ENCODE measurements at regions not wholly inside any gene's neighbourhood (a gene's known extent, or its start where the extent isn't known, plus 50 kb on each side); places are given as distances from the start of the nearest gene placed in this dataset.

GRCh38 chrX:126395909-126396308 is 156.7 kb downstream of the DCAF12L1 start:
- Histone ChIP-seq H3K27ac (no peak overlapping the region), H3K4me2 (no peak overlapping the region), H3K36me3 (no peaks in the 10 kb centered on the region), H3K9ac (no peak overlapping the region), H3K27me3 (peaks cover 73 to 100% (median 100%) of the 10 kb centered on the region in 11 experiments), H3K4me1 (no peaks in the 10 kb centered on the region), H3K9me3 (replicated peaks in 1 of 11) (no peaks in the 10 kb centered on the region), H3K4me3 (no peak overlapping the region), H4K20me1 (peaks cover 0 to 3% (median 0%) of the 10 kb centered on the region in 11 experiments; a peak in 2 of 22 replicates)
- no peak for TF ChIP-seq Cebpa-rat (IDR thresholded peaks at IDR 0.05)

DNA sequence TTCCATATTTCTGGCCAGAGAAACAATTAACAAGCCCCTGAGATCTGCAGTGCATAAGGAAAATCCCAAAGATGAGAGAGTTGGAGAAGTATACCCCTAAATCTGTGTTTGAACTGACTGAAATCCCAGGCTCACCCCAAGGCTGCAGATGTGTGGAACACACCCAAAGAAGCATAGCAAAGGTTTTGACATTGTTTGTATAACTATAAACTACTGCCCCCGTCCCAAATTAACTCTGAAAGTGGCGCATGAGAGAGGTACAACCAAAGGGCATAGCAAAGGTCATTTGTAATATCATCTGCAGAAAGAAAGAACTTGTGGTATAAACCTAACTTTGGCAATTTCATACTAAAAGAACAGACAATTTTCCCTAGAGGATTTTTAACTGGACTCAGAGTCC is 157.9 kb downstream of the DCAF12L1 start:
- no peak for TF ChIP-seq Cebpa-rat (IDR thresholded peaks at IDR 0.05)
- Histone ChIP-seq H3K9me3 (replicated peaks in 1 of 11) (no peaks in the 10 kb centered on the region), H3K4me2 (no peak overlapping the region), H3K36me3 (no peaks in the 10 kb centered on the region), H3K4me1 (no peaks in the 10 kb centered on the region), H4K20me1 (no peaks in the 10 kb centered on the region), H3K9ac (no peak overlapping the region), H3K4me3 (no peak overlapping the region), H3K27me3 (peaks cover 66 to 98% (median 96%) of the 10 kb centered on the region in 11 experiments), H3K27ac (no peak overlapping the region)

GRCh38 chrX:126393284-126393683 is 159.3 kb downstream of the DCAF12L1 start:
- Histone ChIP-seq H3K27ac (no peak overlapping the region), H3K36me3 (no peaks in the 10 kb centered on the region), H3K9ac (no peak overlapping the region), H3K4me3 (no peak overlapping the region), H4K20me1 (no peaks in the 10 kb centered on the region), H3K4me1 (no peaks in the 10 kb centered on the region), H3K4me2 (no peak overlapping the region), H3K9me3 (replicated peaks in 1 of 11) (no peaks in the 10 kb centered on the region), H3K27me3 (peaks cover 58 to 88% (median 85%) of the 10 kb centered on the region in 11 experiments)
- no peak for TF ChIP-seq Cebpa-rat (IDR thresholded peaks at IDR 0.05)

DNA sequence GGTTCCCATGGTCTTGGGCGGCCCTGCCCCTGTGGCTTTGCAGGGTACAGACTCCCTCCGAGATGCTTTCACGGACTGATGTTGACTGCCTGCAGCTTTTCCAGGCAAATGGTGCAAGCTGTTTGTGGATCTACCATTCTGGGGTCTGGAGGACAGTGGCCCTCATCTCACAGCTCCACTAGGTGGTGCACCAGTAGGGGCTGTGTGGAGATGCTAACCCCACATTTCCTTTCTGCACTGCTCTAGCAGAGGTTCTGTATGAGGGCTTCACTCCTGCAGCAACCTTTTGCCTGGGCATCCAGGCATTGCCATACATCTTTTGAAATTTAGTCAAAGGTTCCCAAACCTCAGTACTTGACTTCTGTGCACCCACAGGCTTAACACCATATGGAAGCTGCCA is 176.1 kb downstream of the DCAF12L1 start:
- Histone ChIP-seq H4K20me1 (no peaks in the 10 kb centered on the region; a peak in 1 of 22 replicates), H3K4me3 (no peak overlapping the region), H3K4me2 (no peak overlapping the region), H3K27me3 (peaks cover 4 to 65% (median 54%) of the 10 kb centered on the region in 11 experiments; a peak in 18 of 22 replicates), H3K4me1 (no peaks in the 10 kb centered on the region), H3K9ac (no peak overlapping the region), H3K36me3 (no peaks in the 10 kb centered on the region), H3K9me3 (replicated peaks in 1 of 11) (peaks cover 0 to 7% (median 0%) of the 10 kb centered on the region in 11 experiments; a peak in 6 of 22 replicates), H3K27ac (no peak overlapping the region)
- no peak for TF ChIP-seq Cebpa-rat (IDR thresholded peaks at IDR 0.05)

DNA sequence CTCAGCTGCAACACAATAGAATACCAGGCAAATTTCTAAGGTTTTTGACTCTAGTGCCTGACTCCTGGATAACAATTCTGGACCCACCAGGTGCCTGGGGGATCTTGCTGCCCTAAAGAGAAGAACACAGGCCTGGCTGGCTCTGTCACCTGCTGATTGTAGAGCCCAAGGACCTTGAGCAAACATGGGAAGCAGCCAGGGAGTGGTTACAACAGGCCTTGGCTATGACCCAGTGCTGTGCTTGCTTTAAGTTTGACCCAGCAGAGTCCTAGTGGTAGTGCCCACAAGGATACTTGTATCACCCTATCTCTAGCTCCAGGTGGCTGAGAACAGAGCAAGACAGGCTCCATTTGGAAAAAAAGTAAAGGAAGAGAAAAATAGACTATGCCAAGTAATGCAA is 176.8 kb upstream of the DCAF12L2 start:
- H3K4me3 ChIP-seq = no peak overlapping the region
- H4K20me1 ChIP-seq = peaks cover 0 to 5% (median 0%) of the 10 kb centered on the region in 11 experiments; a peak in 1 of 22 replicates
- H3K9ac ChIP-seq = peak overlapping the region in 1 of 11 experiments; percentile 30; a peak in 1 of 22 replicates
- H3K27me3 ChIP-seq = peaks cover 7 to 80% (median 62%) of the 10 kb centered on the region in 11 experiments; a peak in 21 of 22 replicates
- no peaks in the 10 kb centered on the region for H3K36me3 ChIP-seq
- peaks cover 0 to 44% (median 0%) of the 10 kb centered on the region in 10 experiments; a peak in 8 of 20 replicates for H3K4me1 ChIP-seq
- peaks cover 0 to 25% (median 0%) of the 10 kb centered on the region in 11 experiments; a peak in 3 of 22 replicates for H3K9me3 ChIP-seq (replicated peaks in 1 of 11)
- no peak for TF ChIP-seq Cebpa-rat (IDR thresholded peaks at IDR 0.05)
- H3K4me2 ChIP-seq = peak overlapping the region in 4 of 11 experiments; percentile 5 to 51 (median 39); a peak in 5 of 22 replicates
- peak overlapping the region in 1 of 11 experiments; percentile 41; a peak in 3 of 22 replicates for H3K27ac ChIP-seq

- H3K27ac ChIP-seq = peak overlapping the region in 5 of 11 experiments; percentile 35 to 71 (median 62); a peak in 11 of 22 replicates
- H3K27me3 ChIP-seq = peaks cover 23 to 97% (median 83%) of the 10 kb centered on the region in 11 experiments
- no peak for TF ChIP-seq Cebpa-rat (IDR thresholded peaks at IDR 0.05)
- H3K4me1 ChIP-seq = peaks cover 0 to 44% (median 0%) of the 10 kb centered on the region in 10 experiments; a peak in 8 of 20 replicates
- H4K20me1 ChIP-seq = peaks cover 0 to 5% (median 0%) of the 10 kb centered on the region in 11 experiments; a peak in 1 of 22 replicates
- H3K36me3 ChIP-seq = no peaks in the 10 kb centered on the region
- no peak overlapping the region for H3K4me3 ChIP-seq
- peak overlapping the region in 2 of 11 experiments; percentile 13 to 36; a peak in 1 of 22 replicates for H3K9ac ChIP-seq
- peaks cover 0 to 7% (median 0%) of the 10 kb centered on the region in 11 experiments; a peak in 2 of 22 replicates for H3K9me3 ChIP-seq (replicated peaks in 1 of 11)
- H3K4me2 ChIP-seq = peak overlapping the region in 5 of 11 experiments; percentile 9 to 40 (median 38); a peak in 7 of 22 replicates
These were observed 173.8 kb upstream of the DCAF12L2 start for GRCh38 chrX:126339928-126340327.

DNA sequence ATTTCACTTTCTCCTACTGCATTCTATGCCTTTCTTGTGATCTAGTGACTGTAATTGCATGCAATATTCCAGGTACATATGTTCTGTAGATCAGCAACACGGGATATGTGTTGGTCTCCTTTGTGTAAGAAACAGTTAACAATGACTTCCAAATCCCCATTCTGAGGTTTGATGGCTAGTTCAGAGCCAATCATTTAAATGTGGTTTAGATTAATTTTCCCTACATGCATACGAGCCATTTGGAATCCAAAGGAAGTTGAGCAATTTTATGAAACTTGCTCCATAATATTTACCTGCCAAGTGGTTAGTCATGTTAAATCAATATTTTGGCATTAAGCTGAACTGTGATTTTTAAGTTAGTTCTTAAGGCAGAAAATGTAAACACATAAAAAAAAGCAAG is 172.8 kb upstream of the DCAF12L2 start:
- no peak overlapping the region; a peak in 1 of 22 replicates for H3K9ac ChIP-seq
- H3K4me2 ChIP-seq = peak overlapping the region in 3 of 11 experiments; percentile 29 to 55 (median 47); a peak in 4 of 22 replicates
- H3K9me3 ChIP-seq (replicated peaks in 1 of 11) = peaks cover 0 to 3% (median 0%) of the 10 kb centered on the region in 11 experiments; a peak in 1 of 22 replicates
- peaks cover 0 to 44% (median 0%) of the 10 kb centered on the region in 10 experiments; a peak in 8 of 20 replicates for H3K4me1 ChIP-seq
- TF ChIP-seq Cebpa-rat (IDR thresholded peaks at IDR 0.05) = no peak
- no peaks in the 10 kb centered on the region for H3K36me3 ChIP-seq
- no peak overlapping the region for H3K4me3 ChIP-seq
- H4K20me1 ChIP-seq = peaks cover 0 to 5% (median 0%) of the 10 kb centered on the region in 11 experiments; a peak in 1 of 22 replicates
- H3K27me3 ChIP-seq = peaks cover 32 to 99% (median 90%) of the 10 kb centered on the region in 11 experiments
- peak overlapping the region in 4 of 11 experiments; percentile 19 to 71 (median 52); a peak in 6 of 22 replicates for H3K27ac ChIP-seq

DNA sequence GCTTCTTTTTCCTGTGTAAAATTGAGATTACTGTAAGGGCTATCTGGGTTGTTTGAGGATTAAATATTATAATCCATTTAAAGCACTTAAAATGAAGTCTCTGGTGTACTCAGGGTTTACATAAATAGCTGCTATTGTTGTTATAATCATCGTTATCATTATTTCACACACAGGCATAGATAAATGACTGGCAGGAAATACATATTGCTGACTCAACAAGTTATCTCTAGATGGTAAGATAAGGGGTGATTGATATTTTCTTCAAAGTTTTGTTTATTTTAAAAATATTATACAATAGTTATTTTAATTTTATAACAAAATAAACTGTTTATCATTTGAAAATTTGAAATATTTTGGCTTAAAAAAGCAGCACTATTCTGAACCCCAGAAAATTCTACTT is 134.3 kb upstream of the DCAF12L2 start:
- Histone ChIP-seq H4K20me1 (no peaks in the 10 kb centered on the region), H3K27me3 (peaks cover 5 to 95% (median 81%) of the 10 kb centered on the region in 11 experiments; a peak in 21 of 22 replicates), H3K9me3 (replicated peaks in 1 of 11) (peaks cover 0 to 19% (median 10%) of the 10 kb centered on the region in 11 experiments; a peak in 7 of 22 replicates), H3K9ac (no peak overlapping the region), H3K4me1 (no peaks in the 10 kb centered on the region), H3K27ac (no peak overlapping the region), H3K4me3 (no peak overlapping the region), H3K36me3 (no peaks in the 10 kb centered on the region), H3K4me2 (no peak overlapping the region)
- TF ChIP-seq Cebpa-rat (IDR thresholded peaks at IDR 0.05) = no peak

DNA sequence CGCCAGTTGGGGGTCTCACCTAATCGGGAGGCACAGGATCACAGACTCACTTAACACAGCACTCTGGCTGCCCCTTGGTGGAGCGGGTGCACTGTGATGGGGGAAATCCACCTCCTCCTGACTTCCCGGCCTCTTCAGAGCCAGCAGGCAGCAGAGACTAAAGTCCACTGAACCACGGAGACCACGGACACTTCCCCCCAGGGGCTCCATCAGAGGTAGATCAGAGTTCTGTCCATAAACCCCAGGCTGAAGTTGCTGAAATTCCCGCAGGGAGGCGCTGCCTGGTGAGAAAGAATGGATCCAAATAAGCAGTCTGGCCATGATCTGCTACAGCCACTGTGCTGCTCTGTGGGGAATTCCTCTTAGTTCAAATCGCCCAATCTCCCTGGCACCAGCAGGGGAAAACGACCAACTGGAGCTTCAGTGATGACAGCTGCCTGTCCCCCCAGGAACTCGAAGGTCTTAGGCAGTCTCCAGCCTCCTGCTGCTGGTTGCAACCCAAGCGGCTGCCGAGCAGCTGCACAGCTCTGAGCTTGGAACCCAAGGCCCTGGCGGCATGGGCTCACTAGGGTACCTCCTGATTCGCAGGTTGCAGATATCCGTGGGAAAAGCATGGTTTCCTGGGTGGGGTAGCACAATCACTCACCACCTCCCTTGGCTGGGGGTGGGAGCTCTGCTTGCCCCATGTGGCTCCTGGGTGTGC is 106.9 kb upstream of the DCAF12L2 start:
- H3K27ac ChIP-seq = no peak overlapping the region
- H3K4me1 ChIP-seq = no peaks in the 10 kb centered on the region
- no peak for TF ChIP-seq Cebpa-rat (IDR thresholded peaks at IDR 0.05)
- H3K9me3 ChIP-seq (replicated peaks in 1 of 11) = peaks cover 0 to 14% (median 6%) of the 10 kb centered on the region in 11 experiments; a peak in 6 of 22 replicates
- no peaks in the 10 kb centered on the region; a peak in 2 of 22 replicates for H4K20me1 ChIP-seq
- no peak overlapping the region for H3K4me2 ChIP-seq
- H3K9ac ChIP-seq = no peak overlapping the region
- no peaks in the 10 kb centered on the region for H3K36me3 ChIP-seq
- H3K27me3 ChIP-seq = peaks cover 78 to 98% (median 94%) of the 10 kb centered on the region in 11 experiments
- H3K4me3 ChIP-seq = no peak overlapping the region

Measured in BLaER1 treated with 17β-estradiol and CSF1 and Interleukin-3, amounts not matched to agents 10 nM and 100 nM (cell line).